Left renal pelvis (tissue), 4 donors: ENCODE measurements at regions not wholly inside any gene's neighbourhood (a gene's known extent, or its start where the extent isn't known, plus 50 kb on each side); places are given as distances from the start of the nearest gene placed in this dataset.
"Not testable (repeated sequence)": the region's sequence is repeated elsewhere in the genome, so short reads cannot be mapped to it uniquely, and the experiment has no call there.

Experiments
- DNase-seq, 4 donors: peaks; one replicate each; pipeline ENCODE4 v3.0.0-alpha.2; 2013; ENCODE audit warnings: low read depth in 4 of 4, low spot score in 3 of 4

DNA sequence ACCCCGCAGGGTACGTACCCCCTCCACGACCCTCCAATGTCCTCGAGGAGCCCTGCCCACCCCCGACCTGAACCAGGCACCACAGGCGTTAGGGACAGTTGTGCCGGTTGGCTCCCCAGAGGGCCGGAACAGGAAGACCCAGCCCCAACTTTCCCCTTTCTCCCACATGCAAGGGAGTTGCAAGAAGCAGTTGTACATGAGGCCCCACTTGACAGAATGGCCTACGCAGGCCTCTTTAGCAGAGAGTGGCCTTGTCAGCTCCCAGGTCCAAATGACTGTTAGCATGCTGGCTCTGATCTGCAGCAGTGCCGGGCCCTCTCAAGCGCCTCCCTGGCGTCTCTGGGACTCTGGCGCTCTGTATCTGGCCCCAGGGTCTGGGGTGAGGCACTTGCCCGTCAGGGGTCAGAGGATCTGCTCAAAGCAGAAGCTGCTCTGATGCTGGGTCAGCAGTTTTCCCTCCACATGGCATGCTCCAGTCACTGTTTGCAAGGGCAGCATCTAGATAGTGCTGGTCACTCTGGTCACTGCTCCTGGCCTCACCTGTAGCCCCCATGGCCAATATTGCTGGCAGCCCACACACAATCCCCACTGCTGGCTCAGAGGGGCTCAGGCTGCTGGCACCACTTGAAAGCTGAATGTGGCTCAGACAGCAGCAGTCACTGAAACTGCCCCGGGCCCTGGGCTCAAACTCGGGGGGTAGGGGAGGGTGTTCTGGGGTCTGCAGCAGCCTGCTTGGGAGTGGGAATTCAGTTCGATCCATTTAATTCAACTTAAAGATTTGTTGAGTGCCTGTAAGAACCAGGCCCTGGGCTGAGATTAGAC is 254.5 kb downstream of the FAM43A start:
- DNase-seq = no peak

DNA sequence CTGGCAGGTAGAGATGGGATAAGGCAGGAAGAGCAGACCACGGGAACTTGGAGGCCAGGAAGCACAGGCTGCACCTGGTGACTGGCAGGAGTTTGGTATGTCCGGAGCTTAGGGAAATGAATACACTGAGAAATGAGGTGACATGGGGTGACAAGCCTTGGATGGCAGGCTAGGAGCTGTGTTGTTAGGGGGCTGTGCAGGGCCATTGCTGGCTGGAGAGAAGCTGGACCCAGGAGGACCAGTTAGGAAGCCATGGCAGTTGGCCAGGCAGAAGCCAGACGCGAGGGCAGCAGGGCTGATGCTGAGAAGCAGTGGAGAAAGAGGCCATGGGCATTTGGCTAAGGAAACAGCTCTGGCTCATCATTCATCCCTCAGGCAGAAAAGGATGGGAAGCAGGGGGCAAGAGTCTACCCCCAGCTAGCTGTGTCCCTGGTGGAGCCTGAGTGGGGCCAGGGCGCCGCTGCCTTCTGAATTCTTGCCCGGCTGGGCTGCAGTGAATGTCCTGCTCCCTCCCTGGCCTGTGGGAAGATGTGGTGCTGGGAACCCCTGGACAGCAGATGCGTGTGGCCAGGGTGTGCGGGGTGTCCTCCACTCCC is 255.8 kb downstream of the FAM43A start:
- no peak for DNase-seq

DNA sequence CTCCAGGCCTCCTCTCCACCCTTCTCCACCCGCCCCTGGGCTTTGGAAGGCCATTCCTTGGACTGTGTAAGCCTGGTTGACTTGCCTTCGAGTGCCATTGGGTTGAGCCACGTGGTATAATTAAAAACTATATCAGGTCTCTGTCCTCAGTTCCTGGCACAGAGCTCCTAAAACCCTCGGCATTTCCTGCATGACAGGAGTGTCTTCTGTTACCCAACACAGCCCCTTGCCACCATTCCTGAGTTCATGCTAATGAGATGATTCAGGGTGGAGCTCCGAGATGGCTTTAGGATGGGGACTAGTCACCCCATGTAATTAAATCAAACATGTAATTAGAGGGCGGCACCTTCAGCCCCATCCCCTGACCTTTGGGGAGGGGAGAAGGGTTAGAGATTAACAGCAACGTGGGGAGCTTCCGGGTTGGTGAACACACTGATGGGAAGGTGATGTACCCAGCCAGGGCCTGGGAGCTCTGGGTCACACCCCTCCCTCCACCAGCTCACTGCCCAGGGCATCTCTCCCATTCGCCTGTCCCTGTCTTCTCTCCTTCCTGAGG is 256.4 kb downstream of the FAM43A start:
- no peak for DNase-seq

DNA sequence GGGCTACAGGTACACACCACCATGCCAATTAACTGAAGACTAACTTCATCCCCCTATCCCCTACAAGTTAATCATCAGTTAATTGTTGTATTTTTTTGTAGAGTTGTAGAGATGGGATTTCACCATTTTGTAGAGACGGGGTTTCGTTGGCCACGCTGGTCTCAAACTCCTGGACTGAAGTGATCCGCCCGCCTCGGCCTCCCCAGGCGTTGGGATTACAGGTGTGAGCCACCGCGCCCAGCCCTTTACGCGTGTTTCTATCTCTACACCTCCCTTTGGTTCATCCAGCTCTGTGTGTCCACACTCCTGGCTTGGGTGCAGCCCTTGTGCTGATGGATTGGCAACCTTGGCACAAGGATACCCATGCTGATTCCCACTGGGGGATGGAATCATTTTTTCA is 258.8 kb downstream of the FAM43A start:
- DNase-seq = no peak

DNA sequence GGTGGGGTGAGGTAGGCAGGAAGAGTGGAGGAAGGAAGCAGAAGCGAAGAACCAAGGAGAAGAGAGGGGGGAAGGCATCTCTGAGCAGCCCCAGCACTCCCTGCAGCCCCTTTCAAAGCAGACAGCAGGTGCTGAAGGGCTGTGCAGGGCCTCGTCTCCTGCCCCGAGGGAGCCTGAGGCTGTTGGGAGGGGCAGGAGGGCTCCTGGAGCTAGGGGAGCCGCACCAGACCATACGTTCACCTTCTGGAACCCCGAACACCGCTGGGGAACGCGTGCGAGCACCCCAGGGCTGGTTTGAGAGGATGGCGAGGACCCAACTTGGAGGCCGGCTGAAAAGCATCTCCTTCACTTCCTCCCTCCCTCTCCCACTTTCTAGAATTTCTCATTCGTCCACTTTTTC is 259.8 kb downstream of the FAM43A start:
- DNase-seq = no peak

DNA sequence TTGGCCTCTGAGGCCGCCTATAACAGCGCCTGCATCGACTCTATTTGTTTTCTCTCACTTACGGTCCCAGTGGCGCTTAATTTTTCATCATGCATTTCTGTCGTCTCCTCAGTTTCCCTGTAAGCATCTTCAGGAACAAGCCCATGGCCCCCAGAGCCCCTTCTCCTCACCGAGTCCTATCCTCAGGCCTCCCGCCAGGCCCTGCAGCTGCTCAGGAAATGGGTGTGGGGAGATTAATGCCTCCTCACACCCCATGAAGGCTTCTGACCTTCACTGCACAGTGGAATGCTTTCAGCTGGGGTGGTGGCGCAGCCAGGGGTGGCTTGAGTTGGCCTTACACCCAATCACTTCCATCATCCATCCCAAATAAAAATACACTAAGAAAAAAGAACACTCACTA is 260.4 kb downstream of the FAM43A start:
- DNase-seq = no peak

DNA sequence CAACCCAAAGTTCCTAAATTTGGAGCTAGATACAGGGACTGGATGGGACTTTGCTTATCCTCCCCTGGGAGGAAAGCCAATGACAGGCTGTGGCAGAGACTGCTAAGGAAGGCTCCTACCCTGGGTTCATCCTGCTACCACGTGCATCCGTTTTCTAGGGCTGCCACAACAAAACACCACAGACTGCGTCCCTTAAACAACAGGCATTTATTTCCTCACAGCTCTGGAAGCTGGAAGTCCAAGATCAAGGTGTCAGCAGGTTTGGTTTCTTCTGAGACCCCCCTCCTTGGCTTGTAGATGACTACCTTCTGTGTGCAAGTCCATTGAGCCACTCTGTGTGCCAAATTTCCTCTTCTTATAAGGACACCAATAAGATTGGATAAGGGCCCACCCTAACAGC is 263.9 kb downstream of the FAM43A start:
- DNase-seq = no peak

DNA sequence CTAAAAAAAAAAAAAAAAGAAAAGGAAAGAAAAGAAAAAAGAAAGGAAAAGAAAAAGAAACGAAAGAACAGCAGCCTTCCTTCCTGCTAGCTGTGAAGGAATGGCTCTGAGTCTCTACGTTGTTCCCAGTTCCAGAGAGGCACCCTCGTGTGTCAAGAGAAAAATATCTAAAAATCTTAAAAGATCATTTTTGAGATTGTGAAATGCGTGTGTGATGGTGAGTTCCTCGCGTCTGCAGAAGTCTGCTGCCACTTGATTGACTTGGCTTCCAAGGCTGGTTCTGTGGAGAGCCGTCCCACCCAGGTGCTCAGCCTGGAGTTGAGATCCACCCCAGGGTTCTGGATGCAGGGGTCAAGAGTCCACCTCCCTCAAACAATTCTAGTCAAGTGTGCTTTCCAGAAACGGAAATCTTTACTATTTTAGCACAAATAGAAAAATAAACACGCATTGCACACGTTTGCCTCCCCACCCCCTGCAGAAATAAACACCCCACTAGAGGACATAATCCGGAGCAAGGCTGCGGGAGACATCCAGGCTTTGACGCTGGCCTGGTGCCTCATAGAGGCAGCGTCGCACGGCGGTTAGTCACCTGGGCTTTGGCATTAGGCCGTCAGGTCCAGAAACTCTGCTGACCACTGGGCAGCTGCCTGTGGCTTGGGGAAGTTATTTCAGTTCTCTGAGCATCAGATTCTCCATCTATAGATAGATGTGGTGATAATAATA is 265.4 kb downstream of the FAM43A start:
- no peak for DNase-seq

DNA sequence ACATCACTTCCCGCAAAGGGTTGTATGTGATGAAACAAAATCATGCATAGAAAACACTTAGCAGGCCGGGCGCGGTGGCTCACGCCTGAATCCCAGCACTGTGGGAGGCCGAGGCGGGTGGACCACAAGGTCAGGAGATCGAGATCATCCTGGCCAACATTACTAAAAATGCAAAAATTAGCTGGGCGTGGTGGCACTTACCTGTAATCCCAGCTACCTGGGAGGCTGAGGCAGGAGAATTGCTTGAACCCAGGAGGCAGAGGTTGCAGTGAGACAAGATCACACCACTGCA is 265.9 kb downstream of the FAM43A start:
- DNase-seq = not testable (repeated sequence)

DNA sequence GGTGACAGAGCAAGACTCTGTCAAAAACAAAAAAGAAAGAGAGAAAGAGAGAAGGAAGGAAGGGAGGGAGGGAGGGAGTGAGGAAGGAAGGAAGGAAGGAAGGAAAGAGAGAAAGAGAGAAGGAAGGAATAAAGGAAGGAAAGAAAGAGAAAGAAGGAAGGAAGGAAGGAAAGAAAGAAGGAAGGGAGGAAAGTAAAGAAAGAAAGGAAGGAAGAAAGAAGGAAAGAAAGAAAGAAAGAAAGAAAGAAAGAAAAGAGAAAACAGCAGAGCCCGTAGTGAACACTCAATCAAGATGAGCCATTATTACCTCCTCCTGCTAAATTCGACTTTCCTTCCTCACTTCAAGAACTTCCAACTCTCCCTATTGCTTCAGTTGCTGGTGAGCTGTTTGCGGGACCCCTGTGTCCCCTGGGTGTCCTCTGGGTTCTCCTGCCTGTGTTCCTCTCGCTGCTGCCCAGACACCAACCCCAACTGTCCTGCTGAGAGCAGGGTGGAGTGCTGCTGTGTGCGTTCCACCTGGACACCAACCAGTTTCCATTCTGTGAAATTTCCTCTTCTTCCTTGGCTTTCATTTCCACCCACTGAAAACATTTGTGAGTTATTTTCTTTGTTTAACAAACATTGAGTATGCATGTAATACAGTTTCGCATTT is 266.4 kb downstream of the FAM43A start:
- no peak for DNase-seq

DNA sequence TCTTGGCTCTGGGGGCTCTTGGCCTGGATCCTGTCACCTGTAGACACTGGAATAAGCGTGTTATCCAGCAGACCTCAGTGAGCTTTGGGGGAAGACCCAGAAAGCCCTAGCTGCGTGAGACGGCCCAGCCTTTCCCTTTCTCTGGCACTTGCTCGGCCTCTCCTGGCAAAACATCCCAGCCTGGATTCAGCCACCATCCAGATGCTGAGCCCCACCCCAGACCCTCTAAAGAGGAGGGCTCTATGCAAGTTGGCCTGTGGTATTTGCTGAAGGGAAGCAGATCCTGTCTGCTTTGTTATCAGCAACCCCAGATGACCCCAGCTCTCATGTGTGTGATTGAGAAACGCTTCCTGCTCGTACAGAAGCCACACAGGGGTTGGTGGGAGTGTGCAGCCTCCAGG is 267.2 kb downstream of the FAM43A start:
- no peak for DNase-seq

DNA sequence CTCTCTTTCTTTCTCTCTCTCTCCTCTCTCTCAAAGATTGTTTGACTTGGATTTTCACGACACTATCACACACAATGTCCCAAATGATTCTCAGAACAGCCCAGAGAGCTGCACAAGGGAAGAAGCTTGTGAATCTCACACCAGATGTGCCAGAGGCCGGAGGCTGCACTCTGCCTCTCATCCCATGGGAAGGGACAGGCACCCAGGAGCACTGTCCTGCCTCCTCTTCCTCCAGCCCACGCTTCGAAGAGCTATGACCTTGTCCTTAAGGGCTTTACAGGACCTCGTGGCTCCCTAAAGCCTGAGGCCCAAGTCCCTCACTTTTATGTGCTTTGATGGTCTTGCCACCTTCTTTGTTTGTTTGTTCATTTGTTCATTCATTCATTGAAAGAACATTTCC is 267.6 kb downstream of the FAM43A start:
- DNase-seq = no peak

DNA sequence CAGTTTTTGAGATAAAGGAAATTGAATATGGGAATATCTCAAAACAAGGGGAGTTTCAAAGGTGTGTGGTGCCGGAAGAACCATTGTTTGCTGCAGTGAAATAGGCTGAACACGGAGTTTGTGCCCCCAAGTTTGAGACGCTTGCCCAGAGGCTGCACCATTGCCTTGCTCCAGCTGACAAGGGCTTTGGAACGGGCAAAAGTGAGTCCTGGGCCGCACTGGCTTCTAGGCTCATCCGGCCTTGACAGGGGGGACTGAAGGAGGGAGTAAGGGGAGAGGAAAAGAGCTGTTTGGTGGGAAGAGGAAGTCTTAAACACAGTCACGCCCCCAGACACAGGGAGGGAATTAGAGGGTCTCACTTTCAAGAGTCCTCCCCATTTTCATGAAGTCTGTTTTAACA is 269.9 kb downstream of the FAM43A start:
- no peak for DNase-seq

DNA sequence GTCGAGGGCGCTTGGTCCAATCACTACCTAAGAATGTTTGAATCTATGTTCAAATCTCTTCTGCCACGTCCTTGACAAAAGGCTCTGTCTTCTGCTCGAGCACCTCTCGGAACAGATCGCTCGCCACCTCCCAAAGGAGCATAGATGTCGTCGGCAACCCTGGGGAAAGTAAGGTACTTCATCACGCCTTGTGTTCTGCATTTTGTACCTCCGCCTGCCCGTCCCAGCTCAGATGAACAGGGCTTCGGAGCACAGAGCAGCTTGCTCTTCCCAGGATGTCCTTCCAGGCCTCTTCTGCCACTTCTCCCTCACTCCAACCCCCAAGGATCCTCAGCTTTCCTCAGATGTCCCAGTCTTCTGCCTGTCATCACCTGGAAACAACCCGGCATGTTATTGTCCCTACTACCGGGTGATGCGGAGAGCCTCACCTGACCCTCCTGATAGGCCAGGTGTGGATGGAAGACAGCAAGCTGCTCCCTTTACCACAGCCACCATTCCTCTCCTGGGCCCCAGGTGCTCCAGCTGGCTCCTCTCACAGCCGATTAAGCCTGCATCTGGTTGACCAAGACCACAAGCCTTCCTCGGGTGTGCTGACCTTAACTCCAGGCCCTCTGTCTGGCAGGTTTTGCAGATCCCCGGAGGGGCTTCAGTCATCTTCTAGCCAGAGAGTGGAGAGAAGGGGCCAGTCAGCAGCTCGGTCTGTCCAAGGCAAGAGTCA is 270.5 kb downstream of the FAM43A start:
- no peak for DNase-seq

DNA sequence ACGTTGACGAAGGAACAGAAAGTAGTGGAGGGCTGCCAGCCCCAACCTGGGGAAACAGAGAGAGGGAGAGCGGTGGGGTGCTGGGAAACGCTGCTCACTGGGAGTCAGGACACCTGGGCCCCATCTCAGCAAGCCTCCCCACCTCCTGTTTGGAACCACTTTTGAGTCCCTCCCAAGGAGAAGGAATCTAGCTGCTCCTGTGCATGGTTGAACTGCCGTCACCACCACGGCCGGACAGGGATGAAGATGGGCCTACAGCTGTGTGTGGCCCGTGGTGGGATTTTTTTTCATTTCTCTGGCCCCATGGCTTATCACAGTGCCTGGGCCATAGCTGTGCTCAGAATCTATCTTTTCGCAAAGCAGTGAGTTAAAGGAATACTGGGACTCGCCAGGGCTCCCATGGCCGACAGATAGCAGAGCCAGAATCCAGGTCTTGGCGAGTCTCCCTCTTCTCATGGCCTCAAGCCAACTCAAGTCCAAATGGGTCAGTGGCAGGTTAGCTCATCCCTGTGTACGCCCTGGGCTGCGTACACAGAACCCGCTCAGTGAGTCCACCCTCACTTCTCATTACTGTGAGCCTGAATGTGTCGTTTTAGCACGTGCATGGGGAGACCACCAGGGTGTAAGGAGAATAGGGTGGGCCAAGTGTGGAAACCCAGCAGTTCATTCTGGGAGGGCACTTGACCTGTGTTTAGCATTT is 271.2 kb downstream of the FAM43A start:
- DNase-seq = no peak

DNA sequence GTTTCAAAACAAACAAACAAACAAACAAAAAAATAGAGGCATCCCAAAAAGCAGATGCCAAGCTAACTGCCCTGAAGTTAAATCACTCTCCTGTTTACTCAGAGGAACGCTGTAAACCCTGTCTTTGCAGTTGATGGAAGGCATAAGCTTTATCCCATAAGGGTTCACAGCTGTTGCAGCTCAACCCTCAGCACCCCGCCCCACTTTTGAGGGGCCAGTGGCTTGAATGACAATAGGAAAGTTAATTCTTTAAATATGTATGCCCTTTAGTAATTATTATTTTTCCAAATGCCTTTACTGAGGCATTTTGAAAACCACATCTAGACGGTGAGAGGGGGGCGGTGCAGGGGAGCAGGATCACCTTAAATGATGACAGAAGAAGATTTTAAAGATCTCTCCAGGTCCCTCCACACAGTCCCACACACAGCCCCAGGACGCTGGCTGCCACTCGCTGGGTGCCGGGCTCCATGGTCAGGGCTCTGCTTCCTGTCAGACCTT is 272.1 kb downstream of the FAM43A start:
- no peak for DNase-seq

DNA sequence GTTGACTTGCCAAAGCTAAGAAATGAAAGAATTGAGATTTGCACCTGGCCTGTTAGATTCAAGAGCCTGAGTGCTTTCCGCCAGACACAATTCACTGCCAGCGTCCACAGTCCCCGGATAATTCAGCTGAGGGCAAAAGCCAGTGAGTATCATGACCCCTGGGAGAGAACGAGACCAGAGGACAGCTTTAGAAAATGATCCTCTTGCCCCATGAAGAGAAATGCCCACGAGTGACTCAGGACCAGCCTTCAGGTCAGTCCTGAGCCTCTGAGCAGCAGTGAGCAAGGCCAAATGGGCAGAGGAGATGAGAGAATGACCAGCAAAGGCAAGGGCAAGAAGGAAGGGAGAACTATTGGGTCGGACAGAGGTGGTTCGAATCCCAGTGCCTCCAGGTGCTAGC is 273.5 kb downstream of the FAM43A start:
- DNase-seq = no peak

DNA sequence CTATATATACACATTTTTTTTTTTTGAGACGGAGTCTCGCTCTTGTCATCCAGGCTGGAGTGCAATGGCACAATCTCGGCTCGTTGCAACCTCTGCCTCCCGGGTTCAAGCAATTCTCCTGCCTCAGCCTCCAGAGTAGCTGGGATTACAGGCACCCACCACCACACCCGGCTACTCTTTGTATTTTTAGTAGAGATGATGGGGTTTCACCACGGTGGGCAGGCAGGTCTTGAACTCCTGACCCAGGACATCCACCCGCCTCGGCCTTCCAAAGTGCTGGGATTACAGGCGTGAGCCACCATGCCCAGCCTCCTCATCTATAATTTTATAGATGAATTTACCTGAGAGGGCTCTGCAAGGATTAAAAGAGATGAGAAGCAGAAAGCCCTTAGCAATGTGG is 274.0 kb downstream of the FAM43A start:
- DNase-seq = not testable (repeated sequence)

DNA sequence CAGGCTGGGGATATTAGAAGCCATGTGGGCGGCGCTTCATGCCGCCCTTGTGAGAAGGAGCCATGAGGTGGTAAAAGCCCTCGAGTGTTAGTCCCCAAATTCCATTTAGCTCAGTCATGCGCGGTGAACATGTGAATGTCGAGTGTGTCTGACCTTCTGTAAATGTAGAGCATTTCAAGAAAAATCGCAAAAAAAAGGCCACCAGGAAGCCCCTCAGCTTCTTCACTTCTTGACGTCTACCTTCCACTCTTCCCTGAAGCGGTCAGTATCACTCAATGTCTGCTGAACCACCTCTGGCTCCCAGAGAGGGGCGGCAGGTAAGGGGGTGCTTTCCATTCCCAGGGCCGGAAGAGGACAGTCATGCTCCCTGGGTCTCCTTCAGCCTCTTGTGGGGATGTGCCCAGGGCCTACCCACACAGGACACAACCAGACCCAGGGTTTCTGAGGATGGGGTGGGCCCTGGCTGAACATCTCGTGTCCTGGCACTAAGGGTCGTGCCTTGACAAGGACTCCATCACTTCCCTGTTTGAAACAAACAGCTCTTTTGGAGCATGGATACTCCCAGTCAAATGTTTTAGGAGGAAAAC is 274.9 kb downstream of the FAM43A start:
- no peak for DNase-seq
